GM21717 (cell line): ENCODE measurements at regions not wholly inside any gene's neighbourhood (a gene's known extent, or its start where the extent isn't known, plus 50 kb on each side); places are given as distances from the start of the nearest gene placed in this dataset.

Source experiments
- ATAC-seq: cut with Tn5 transposase; IDR thresholded peaks from one replicate; pipeline ENCODE4 v1.9.1; 2021; ENCODE audit warnings: mild to moderate bottlenecking, moderate library complexity; ENCODE audit not compliant: unreplicated experiment

- no peak for ATAC-seq
Observed at GRCh38 chr20:50257860-50258259, 67.2 kb downstream of the CEBPB start.

GRCh38 chr20:50258790-50259483 is 68.3 kb downstream of the CEBPB start:
- no peak for ATAC-seq

- no peak for ATAC-seq
Observed at GRCh38 chr20:50259705-50260478, 69.3 kb downstream of the CEBPB start.

GRCh38 chr20:50260479-50261221 is 70.0 kb downstream of the CEBPB start:
- ATAC-seq = no peak

- ATAC-seq = no peak
Observed at GRCh38 chr20:50261471-50262212, 71.0 kb downstream of the CEBPB start.

- ATAC-seq = no peak
Observed at GRCh38 chr20:50263831-50264230, 73.2 kb downstream of the CEBPB start.

GRCh38 chr20:50264534-50265145 is 74.0 kb downstream of the CEBPB start:
- ATAC-seq = no peak

- no peak for ATAC-seq
Observed at GRCh38 chr20:50265245-50265946, 74.8 kb downstream of the CEBPB start.

GRCh38 chr20:50266293-50267040 is 75.8 kb downstream of the CEBPB start:
- no peak for ATAC-seq

GRCh38 chr20:50267041-50267865 is 76.6 kb downstream of the CEBPB start:
- no peak for ATAC-seq

GRCh38 chr20:50267866-50268219 is 77.2 kb downstream of the CEBPB start:
- ATAC-seq = no peak

- ATAC-seq = no peak
Observed at GRCh38 chr20:50269091-50270033, 78.7 kb downstream of the CEBPB start.

- ATAC-seq = no peak
Observed at GRCh38 chr20:50270034-50270395, 79.4 kb downstream of the CEBPB start.

GRCh38 chr20:50270569-50270968 is 79.9 kb downstream of the CEBPB start:
- no peak for ATAC-seq

- ATAC-seq = no peak
Observed at GRCh38 chr20:50271176-50271575, 80.5 kb downstream of the CEBPB start.

GRCh38 chr20:50271612-50272011 is 81.0 kb downstream of the CEBPB start:
- ATAC-seq = no peak

GRCh38 chr20:50272030-50272723 is 81.5 kb downstream of the CEBPB start:
- no peak for ATAC-seq
